ENCODE measurements at regions not wholly inside any gene's neighbourhood (a gene's known extent, or its start where the extent isn't known, plus 50 kb on each side); places are given as distances from the start of the nearest gene placed in this dataset.
A peak's percentile ranks its signal among the peaks of the same experiment; 100 is the strongest.

GRCh38 chr2:66862885-66863650 is 428.1 kb downstream of the MEIS1 start:
- no peaks in the 10 kb centered on the region for H3K27me3 ChIP-seq (ENCODE audit: insufficient read depth, low read length)
- H3K4me1 ChIP-seq (ENCODE audit: control insufficient read depth, insufficient read depth, low read length, unreplicated experiment) = peaks cover 33% of the 10 kb centered on the region
- peak overlapping the region; percentile 54 for H3K4me3 ChIP-seq (ENCODE audit: low read depth, low read length)
- no peaks in the 10 kb centered on the region for H3K36me3 ChIP-seq (ENCODE audit: insufficient read depth, low read length)
- H3K79me2 ChIP-seq (ENCODE audit: control insufficient read depth, insufficient read depth, low read length, unreplicated experiment) = no peaks in the 10 kb centered on the region
- H3K27ac ChIP-seq (ENCODE audit: low read depth, low read length) = peak overlapping the region; percentile 89
- peak overlapping the region; percentile 65 for H2AFZ ChIP-seq (ENCODE audit: low read length, unreplicated experiment)

- no peak overlapping the region for H3K27ac ChIP-seq (ENCODE audit: low read depth, low read length)
- no peaks in the 10 kb centered on the region for H3K27me3 ChIP-seq (ENCODE audit: insufficient read depth, low read length)
- no peaks in the 10 kb centered on the region for H3K79me2 ChIP-seq (ENCODE audit: control insufficient read depth, insufficient read depth, low read length, unreplicated experiment)
- H2AFZ ChIP-seq (ENCODE audit: low read length, unreplicated experiment) = no peak overlapping the region
- no peaks in the 10 kb centered on the region for H3K36me3 ChIP-seq (ENCODE audit: insufficient read depth, low read length)
- no peak overlapping the region for H3K4me3 ChIP-seq (ENCODE audit: low read depth, low read length)
- H3K4me1 ChIP-seq (ENCODE audit: control insufficient read depth, insufficient read depth, low read length, unreplicated experiment) = peaks cover 47% of the 10 kb centered on the region
These were observed 430.2 kb downstream of the MEIS1 start for GRCh38 chr2:66865161-66865560.

- Histone ChIP-seq H3K4me3 (ENCODE audit: low read depth, low read length) (no peak overlapping the region), H3K36me3 (ENCODE audit: insufficient read depth, low read length) (no peaks in the 10 kb centered on the region), H3K79me2 (ENCODE audit: control insufficient read depth, insufficient read depth, low read length, unreplicated experiment) (no peaks in the 10 kb centered on the region), H3K4me1 (ENCODE audit: control insufficient read depth, insufficient read depth, low read length, unreplicated experiment) (peaks cover 52% of the 10 kb centered on the region), H2AFZ (ENCODE audit: low read length, unreplicated experiment) (no peak overlapping the region), H3K27me3 (ENCODE audit: insufficient read depth, low read length) (no peaks in the 10 kb centered on the region), H3K27ac (ENCODE audit: low read depth, low read length) (no peak overlapping the region)
These were observed 431.6 kb downstream of the MEIS1 start for GRCh38 chr2:66866331-66867062.

- Histone ChIP-seq H2AFZ (ENCODE audit: low read length, unreplicated experiment) (no peak overlapping the region), H3K27ac (ENCODE audit: low read depth, low read length) (no peak overlapping the region), H3K36me3 (ENCODE audit: insufficient read depth, low read length) (no peaks in the 10 kb centered on the region), H3K27me3 (ENCODE audit: insufficient read depth, low read length) (no peaks in the 10 kb centered on the region), H3K4me3 (ENCODE audit: low read depth, low read length) (no peak overlapping the region), H3K4me1 (ENCODE audit: control insufficient read depth, insufficient read depth, low read length, unreplicated experiment) (peaks cover 52% of the 10 kb centered on the region), H3K79me2 (ENCODE audit: control insufficient read depth, insufficient read depth, low read length, unreplicated experiment) (no peaks in the 10 kb centered on the region)
These were observed 432.1 kb downstream of the MEIS1 start for GRCh38 chr2:66867063-66867441.

GRCh38 chr2:66869076-66869475 is 434.2 kb downstream of the MEIS1 start:
- Histone ChIP-seq H3K36me3 (ENCODE audit: insufficient read depth, low read length) (no peaks in the 10 kb centered on the region), H2AFZ (ENCODE audit: low read length, unreplicated experiment) (no peak overlapping the region), H3K27ac (ENCODE audit: low read depth, low read length) (peak overlapping the region; percentile 65), H3K4me1 (ENCODE audit: control insufficient read depth, insufficient read depth, low read length, unreplicated experiment) (peaks cover 40% of the 10 kb centered on the region), H3K4me3 (ENCODE audit: low read depth, low read length) (no peak overlapping the region), H3K79me2 (ENCODE audit: control insufficient read depth, insufficient read depth, low read length, unreplicated experiment) (no peaks in the 10 kb centered on the region), H3K27me3 (ENCODE audit: insufficient read depth, low read length) (no peaks in the 10 kb centered on the region)

- Histone ChIP-seq H2AFZ (ENCODE audit: low read length, unreplicated experiment) (peak overlapping the region; percentile 55), H3K27ac (ENCODE audit: low read depth, low read length) (no peak overlapping the region), H3K4me3 (ENCODE audit: low read depth, low read length) (no peak overlapping the region), H3K27me3 (ENCODE audit: insufficient read depth, low read length) (no peaks in the 10 kb centered on the region), H3K79me2 (ENCODE audit: control insufficient read depth, insufficient read depth, low read length, unreplicated experiment) (no peaks in the 10 kb centered on the region), H3K4me1 (ENCODE audit: control insufficient read depth, insufficient read depth, low read length, unreplicated experiment) (peaks cover 29% of the 10 kb centered on the region), H3K36me3 (ENCODE audit: insufficient read depth, low read length) (no peaks in the 10 kb centered on the region)
These were observed 437.4 kb downstream of the MEIS1 start for GRCh38 chr2:66872081-66872985.

- Histone ChIP-seq H3K36me3 (ENCODE audit: insufficient read depth, low read length) (no peaks in the 10 kb centered on the region), H3K27me3 (ENCODE audit: insufficient read depth, low read length) (no peaks in the 10 kb centered on the region), H3K4me1 (ENCODE audit: control insufficient read depth, insufficient read depth, low read length, unreplicated experiment) (peaks cover 23% of the 10 kb centered on the region), H2AFZ (ENCODE audit: low read length, unreplicated experiment) (no peak overlapping the region), H3K79me2 (ENCODE audit: control insufficient read depth, insufficient read depth, low read length, unreplicated experiment) (no peaks in the 10 kb centered on the region), H3K4me3 (ENCODE audit: low read depth, low read length) (no peak overlapping the region), H3K27ac (ENCODE audit: low read depth, low read length) (no peak overlapping the region)
These were observed 438.2 kb downstream of the MEIS1 start for GRCh38 chr2:66872986-66873754.

- H3K36me3 ChIP-seq (ENCODE audit: insufficient read depth, low read length) = no peaks in the 10 kb centered on the region
- no peak overlapping the region for H3K4me3 ChIP-seq (ENCODE audit: low read depth, low read length)
- no peaks in the 10 kb centered on the region for H3K79me2 ChIP-seq (ENCODE audit: control insufficient read depth, insufficient read depth, low read length, unreplicated experiment)
- no peaks in the 10 kb centered on the region for H3K27me3 ChIP-seq (ENCODE audit: insufficient read depth, low read length)
- H2AFZ ChIP-seq (ENCODE audit: low read length, unreplicated experiment) = no peak overlapping the region
- H3K27ac ChIP-seq (ENCODE audit: low read depth, low read length) = no peak overlapping the region
- peaks cover 12% of the 10 kb centered on the region for H3K4me1 ChIP-seq (ENCODE audit: control insufficient read depth, insufficient read depth, low read length, unreplicated experiment)
These were observed 439.5 kb downstream of the MEIS1 start for GRCh38 chr2:66874411-66874810.

GRCh38 chr2:66875941-66876462 is 441.1 kb downstream of the MEIS1 start:
- Histone ChIP-seq H3K79me2 (ENCODE audit: control insufficient read depth, insufficient read depth, low read length, unreplicated experiment) (no peaks in the 10 kb centered on the region), H3K27me3 (ENCODE audit: insufficient read depth, low read length) (no peaks in the 10 kb centered on the region), H3K4me3 (ENCODE audit: low read depth, low read length) (no peak overlapping the region), H3K27ac (ENCODE audit: low read depth, low read length) (no peak overlapping the region), H2AFZ (ENCODE audit: low read length, unreplicated experiment) (no peak overlapping the region), H3K4me1 (ENCODE audit: control insufficient read depth, insufficient read depth, low read length, unreplicated experiment) (peaks cover 4% of the 10 kb centered on the region), H3K36me3 (ENCODE audit: insufficient read depth, low read length) (no peaks in the 10 kb centered on the region)

All from ACC112 (cell line).